GM10248 (cell line): ENCODE measurements at regions not wholly inside any gene's neighbourhood (a gene's known extent, or its start where the extent isn't known, plus 50 kb on each side); places are given as distances from the start of the nearest gene placed in this dataset.

Experiments
- CTCF ChIA-PET: fragments of 300-600 bp; sonication (Branson Sonifier 250); formaldehyde crosslinking; extraction: SDS; loops from one replicate; lab custom pipeline; 2021; ENCODE audit warnings: antibody characterized with exemption; lab: Yijun Ruan, JAX
- POLR2A ChIA-PET: fragments of 350-650 bp; sonication (Branson Sonifier 250); formaldehyde crosslinking; extraction: SDS; loops from one replicate; lab custom pipeline; 2020; ENCODE audit warnings: antibody characterized with exemption; lab: Yijun Ruan, JAX
- DNase-seq: peaks from one replicate; pipeline ENCODE4 v3.0.0; 2012; ENCODE audit errors: extremely low spot score
- TF ChIP-seq, protein P1 (sequence below): IDR thresholded peaks from 2 replicates; pipeline ENCODE4 v1.5.1; 2012; ENCODE audit warnings: mild to moderate bottlenecking, low read depth; ENCODE audit errors: extremely low read depth, missing control alignments, control extremely low read depth

- TF ChIP-seq, protein P1, sequence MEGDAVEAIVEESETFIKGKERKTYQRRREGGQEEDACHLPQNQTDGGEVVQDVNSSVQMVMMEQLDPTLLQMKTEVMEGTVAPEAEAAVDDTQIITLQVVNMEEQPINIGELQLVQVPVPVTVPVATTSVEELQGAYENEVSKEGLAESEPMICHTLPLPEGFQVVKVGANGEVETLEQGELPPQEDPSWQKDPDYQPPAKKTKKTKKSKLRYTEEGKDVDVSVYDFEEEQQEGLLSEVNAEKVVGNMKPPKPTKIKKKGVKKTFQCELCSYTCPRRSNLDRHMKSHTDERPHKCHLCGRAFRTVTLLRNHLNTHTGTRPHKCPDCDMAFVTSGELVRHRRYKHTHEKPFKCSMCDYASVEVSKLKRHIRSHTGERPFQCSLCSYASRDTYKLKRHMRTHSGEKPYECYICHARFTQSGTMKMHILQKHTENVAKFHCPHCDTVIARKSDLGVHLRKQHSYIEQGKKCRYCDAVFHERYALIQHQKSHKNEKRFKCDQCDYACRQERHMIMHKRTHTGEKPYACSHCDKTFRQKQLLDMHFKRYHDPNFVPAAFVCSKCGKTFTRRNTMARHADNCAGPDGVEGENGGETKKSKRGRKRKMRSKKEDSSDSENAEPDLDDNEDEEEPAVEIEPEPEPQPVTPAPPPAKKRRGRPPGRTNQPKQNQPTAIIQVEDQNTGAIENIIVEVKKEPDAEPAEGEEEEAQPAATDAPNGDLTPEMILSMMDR, result no peak
- ChIA-PET POLR2A (no interaction called here), CTCF (interaction anchor here (1.3 kb wide), 1 partner anchor 92 kb away, joined by 3 read pairs; no protein-coding TSS in a partner anchor)
- DNase-seq, result no peak
Observed at GRCh38 chr2:48183991-48184390, 130.5 kb upstream of the FOXN2 start.

- CTCF ChIA-PET, result interaction anchor here (2.1 kb wide), 1 partner anchor 14 kb away, joined by 4 read pairs; no protein-coding TSS in a partner anchor
- POLR2A ChIA-PET, result no interaction called here
- TF ChIP-seq, protein P1, result no peak
- no peak for DNase-seq
Observed at GRCh38 chr2:48187503-48187902, 127.0 kb upstream of the FOXN2 start.

DNA sequence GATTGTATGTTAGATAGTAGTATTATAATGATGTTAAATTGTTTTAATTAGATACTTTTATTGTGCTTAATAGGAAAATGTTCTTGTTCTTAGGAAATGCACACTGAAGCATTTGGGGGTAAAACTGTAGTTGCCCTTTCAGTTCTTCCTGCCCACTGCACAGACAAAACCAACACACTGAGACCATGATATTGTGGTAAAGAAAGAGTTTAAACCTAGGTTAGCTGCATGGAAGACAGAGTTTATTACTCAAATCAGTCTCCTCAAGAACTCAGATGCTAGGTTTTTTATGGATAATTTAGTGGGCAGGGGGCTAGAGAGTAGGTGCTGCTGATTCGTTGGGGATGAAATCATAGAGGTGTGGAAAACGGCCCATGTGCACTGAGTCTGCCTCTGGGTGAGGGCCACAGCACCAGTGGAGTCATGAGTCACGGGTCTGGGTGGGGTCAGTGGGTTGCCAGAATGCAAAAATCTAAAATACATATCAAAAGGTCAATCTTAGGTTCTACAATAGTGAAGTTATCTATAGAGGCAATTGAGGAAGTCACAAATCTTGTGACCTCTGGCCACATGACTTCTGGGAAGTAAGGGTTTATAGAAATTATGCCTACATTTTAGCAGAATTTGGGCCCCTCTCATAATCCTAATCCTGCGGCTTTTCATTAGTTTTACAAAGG, 124.8 kb upstream of the FOXN2 start:
- ChIA-PET POLR2A (no interaction called here), CTCF (interaction anchor here (1.9 to 2.4 kb wide), 2 partner anchors 14 to 22 kb away, joined by 4 to 5 read pairs; no protein-coding TSS in a partner anchor)
- TF ChIP-seq, protein P1, result no peak
- no peak for DNase-seq

- POLR2A ChIA-PET, result no interaction called here
- CTCF ChIA-PET, result interaction anchor here (0.7 to 2.4 kb wide), 3 partner anchors 14 to 67 kb away, joined by 3 to 5 read pairs (median 4); no protein-coding TSS in a partner anchor
Observed at GRCh38 chr2:48190230-48190629, 124.3 kb upstream of the FOXN2 start.

GRCh38 chr2:48194641-48195040, 119.8 kb upstream of the FOXN2 start:
- ChIA-PET CTCF (no interaction called here), POLR2A (no interaction called here)
- TF ChIP-seq, protein P1, result no peak
- no peak for DNase-seq

More at GRCh38 chr2:48190230-48190629, 124.3 kb upstream of the FOXN2 start:
- no peak for DNase-seq
- TF ChIP-seq, protein P1, result no peak

DNA sequence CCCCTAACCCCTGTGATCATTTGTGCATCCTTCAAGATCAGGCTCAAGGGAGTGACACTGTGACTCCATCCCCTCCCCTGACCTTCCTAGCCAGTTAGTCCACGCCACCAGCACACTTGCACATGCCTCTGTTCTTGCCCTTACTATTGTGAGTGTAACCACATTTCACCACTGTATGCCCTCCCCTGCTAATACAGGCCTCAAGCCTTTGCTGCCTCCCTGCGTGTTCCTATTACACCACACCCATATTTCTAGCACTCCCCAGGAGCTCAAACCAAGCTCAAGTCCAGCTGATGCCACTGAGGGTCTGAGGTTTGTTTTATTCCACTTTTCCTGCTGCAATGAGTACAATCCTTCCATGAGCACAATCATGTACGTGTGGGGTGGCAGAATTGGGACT, 119.3 kb upstream of the FOXN2 start:
- ChIA-PET POLR2A (no interaction called here), CTCF (no interaction called here)
- DNase-seq, result no peak
- TF ChIP-seq, protein P1, result no peak
